ENCODE measurements at regions not wholly inside any gene's neighbourhood (a gene's known extent, or its start where the extent isn't known, plus 50 kb on each side); places are given as distances from the start of the nearest gene placed in this dataset.

- DNase-seq (ENCODE audit: low spot score) = no peak
Observed at GRCh38 chr4:36394352-36394903, 113.0 kb downstream of the DTHD1 start.

- DNase-seq (ENCODE audit: low spot score) = peak; percentile 30
Observed at GRCh38 chr4:36399762-36400353, 118.4 kb downstream of the DTHD1 start.

DNA sequence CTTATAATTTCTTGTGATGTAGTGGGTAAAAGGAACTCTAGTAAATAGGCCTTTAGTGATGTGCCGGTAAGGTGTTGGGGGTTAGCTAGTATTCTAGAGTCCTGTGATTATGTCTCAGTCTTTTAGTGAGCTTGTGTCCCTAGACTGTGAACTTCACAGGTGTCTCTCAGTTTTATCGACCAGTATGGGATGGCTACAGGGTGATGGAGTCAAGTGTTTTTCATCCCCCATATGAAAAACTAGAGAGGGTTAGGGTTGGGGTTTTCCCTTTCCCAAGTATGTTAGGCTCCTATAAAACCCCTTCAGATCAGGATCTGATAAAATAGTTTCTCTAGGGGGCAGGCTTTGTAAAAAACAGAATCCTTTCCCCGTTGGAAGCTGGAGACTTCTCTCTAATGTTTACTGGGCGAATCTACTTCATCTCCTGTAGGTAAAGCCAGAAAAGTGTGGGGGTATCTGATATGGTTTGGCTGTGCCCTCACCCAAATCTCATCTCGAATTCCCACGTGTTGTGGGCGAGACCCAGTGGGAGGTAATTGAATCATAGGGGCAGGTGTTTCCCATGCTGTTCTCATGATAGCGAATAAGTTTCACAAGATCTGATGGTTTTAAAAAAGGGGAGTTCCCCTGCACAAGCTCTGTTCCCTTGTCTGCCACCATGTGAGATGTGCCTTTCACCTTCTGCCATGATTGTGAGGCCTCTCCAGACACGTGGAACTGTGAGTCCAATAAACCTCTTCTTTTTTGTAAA lies 120.8 kb downstream of the DTHD1 start:
- DNase-seq (ENCODE audit: low spot score) = no peak

- no peak for DNase-seq (ENCODE audit: low spot score)
Observed at GRCh38 chr4:36411338-36411737, 129.9 kb downstream of the DTHD1 start.

DNA sequence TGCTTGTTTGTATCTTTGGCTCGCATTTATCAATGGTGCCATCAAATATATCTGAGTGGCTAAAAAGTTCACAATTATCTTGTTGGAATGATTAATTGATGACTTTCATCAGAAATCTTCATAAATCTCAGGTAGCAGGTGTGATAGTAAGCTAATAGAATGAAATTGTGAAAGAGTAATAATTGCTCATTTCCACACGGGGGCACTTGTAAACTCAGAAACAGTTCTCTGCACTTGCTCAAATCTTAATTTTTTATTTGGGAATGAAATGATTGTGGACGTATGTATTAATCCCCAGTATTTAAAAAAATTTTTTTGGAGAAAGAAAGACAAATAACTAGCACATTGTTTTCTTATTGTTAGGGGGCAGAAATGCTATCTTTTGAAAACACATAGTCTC lies 132.8 kb downstream of the DTHD1 start:
- DNase-seq (ENCODE audit: low spot score) = no peak

- DNase-seq (ENCODE audit: low spot score) = no peak
Observed at GRCh38 chr4:36417146-36417545, 135.7 kb downstream of the DTHD1 start.

DNA sequence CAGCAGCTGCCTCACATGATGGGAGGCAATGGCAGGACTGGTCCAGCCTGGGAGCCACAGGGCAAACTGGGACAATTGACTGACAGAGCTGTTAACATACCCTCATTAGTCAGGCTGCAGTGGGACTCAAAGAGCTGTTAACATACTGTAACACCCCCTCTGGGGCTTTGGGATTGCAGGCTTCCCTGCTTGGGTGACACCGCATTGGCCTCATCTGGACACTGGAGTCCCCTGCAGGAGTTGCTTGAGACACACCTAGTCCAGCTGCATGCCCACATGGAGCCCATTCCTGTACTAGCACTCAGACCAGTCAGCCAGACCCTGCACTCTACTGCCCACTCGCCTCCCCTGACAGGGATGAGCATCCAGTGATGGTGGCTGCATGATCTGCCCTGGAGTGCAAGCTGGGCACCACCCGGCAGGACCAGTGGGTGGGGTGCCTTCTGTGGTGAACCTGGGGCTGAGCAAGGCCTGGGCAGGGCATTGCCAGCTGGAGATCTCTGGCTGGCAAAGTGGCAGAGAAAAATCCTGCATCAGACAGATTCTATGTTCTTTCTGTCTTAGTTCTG lies 138.8 kb downstream of the DTHD1 start:
- DNase-seq (ENCODE audit: low spot score) = no peak

- no peak for DNase-seq (ENCODE audit: low spot score)
Observed at GRCh38 chr4:36422607-36423006, 141.2 kb downstream of the DTHD1 start.

DNA sequence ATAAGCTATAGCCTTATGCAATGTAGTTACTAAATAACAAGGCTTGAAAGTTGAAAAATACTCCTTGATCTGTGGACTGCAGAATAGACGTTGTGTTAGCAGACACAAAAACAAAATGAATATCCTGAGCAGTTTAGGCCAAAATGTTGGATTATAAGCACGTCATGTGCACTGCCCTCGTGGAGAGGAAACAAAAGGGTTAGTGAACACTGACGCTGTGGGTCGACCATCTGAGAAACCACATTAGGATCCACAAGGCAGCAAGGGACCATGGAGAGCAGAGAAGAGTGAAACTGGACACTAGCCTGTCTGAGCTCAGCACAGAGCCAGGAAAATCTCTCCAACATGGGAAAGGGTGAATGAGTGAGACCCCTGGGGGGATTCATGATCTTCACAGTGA lies 145.3 kb downstream of the DTHD1 start:
- DNase-seq (ENCODE audit: low spot score) = no peak

- DNase-seq (ENCODE audit: low spot score) = no peak
Observed at GRCh38 chr4:36427696-36428095, 146.3 kb downstream of the DTHD1 start.

DNA sequence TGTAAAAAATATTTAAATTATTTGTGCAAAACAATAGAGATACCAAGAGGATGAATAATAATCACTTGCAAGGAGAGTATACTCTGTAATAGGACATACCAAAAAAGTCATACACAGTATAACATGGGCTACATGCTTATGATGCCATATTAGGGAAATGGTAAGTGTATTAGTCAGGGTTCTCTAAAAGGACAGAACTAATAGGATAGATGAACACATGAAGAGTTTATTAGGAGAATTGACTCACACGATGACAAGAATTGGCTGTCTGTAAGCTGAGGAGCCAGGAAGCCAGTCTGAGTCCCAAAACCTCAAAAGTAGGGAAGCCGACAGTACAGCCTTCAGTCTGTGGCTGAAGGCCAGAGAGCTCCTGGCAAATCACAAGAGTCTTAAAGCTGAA lies 151.2 kb downstream of the DTHD1 start:
- DNase-seq (ENCODE audit: low spot score) = no peak

GRCh38 chr4:36439556-36439955 lies 158.1 kb downstream of the DTHD1 start:
- no peak for DNase-seq (ENCODE audit: low spot score)

DNA sequence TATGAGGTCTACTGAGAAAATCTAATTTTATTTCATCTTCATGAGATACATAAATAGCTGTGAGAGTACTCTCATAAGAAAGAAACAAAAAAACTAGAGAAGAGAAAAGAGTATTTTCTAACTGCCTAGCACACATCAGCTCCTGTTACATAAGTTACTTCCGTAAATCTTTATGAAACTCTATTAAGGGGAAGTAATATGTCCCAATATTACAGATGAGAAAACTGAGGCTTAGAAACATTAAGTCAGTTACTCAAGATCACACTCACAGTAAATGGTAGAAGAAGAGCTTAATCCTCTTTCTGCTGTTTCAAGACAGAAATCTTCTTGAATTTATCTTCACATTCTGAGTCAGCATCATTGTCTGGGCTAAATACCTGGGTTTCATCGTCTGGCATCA lies 164.1 kb downstream of the DTHD1 start:
- no peak for DNase-seq (ENCODE audit: low spot score)

- DNase-seq (ENCODE audit: low spot score) = no peak
Observed at GRCh38 chr4:36446275-36446674, 164.9 kb downstream of the DTHD1 start.

DNA sequence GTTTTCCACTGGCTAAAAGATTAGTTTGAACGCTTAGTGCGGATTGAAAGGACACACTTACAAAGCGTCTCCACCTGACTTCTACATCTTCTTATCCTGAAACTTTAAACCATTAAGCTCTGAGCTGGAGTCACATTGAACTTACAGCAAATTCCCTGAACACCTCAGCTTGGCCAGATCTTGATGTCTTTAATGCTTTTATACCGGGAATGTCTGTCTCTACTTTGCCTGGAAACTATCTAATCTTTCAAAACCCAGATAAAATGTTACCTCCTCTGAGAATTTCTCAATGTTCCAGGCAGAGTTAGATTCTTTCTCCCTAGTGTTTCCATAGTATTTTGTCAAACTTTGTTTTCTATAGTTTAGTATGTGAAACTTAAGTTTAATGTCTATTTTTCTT lies 179.9 kb downstream of the DTHD1 start:
- DNase-seq (ENCODE audit: low spot score) = no peak

- DNase-seq (ENCODE audit: low spot score) = no peak
Observed at GRCh38 chr4:36467670-36468069, 186.3 kb downstream of the DTHD1 start.

DNA sequence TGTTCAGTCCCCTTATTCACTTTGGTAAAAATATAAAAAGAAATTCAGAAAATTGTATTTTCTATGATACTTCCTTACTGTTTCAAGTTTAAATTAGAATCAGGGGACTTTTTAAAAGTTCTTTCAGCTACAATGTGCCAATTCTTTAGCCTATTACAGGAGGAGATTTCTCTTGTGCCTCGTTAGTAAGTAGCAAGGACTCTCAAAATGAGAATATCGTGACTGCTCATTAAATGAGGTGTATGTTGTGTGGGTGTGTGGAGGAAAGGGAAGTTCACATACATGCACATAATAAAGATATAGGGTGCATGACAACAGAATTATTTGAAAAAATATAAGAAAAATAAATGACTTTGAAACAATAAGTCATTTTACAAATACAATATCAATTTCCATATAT lies 190.5 kb downstream of the DTHD1 start:
- no peak for DNase-seq (ENCODE audit: low spot score)

GRCh38 chr4:36476135-36476534 lies 194.7 kb downstream of the DTHD1 start:
- no peak for DNase-seq (ENCODE audit: low spot score)

DNA sequence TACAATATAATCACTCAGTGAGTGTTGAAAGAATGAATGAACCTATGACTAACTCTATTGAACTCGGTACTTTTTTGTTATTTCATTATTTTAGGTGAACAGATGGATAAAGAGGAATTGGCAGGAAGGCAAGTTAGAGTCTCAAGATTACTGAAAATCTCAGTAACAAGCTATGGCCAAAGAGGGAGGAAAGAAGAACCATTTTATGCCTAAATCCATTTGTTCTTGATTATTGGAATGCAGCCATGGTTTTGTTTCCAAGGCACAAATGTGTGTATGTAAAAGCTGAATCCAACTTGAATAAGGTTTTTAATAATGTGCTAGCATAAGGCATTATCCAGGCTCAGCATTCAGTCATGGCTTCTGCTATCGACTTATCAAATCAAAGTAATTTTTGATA lies 196.4 kb downstream of the DTHD1 start:
- no peak for DNase-seq (ENCODE audit: low spot score)

DNA sequence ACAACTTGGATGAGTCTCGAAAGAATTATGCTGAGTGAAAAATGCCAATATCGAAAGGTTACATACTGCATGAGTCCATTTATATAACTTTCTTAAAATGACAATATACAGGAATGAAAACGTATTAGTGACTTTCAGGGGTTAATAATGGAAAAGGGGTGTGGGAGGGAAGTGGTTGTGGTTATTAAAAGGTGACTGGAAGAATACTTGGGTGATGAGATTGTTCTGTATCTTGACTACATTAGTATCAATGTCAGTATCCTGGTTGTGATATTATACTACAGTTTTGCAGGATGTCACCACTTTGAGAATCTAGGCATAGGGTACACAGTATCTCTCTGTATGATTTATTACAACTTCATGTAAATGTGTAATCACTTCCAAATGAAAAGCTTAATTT lies 204.5 kb downstream of the DTHD1 start:
- DNase-seq (ENCODE audit: low spot score) = no peak

DNA sequence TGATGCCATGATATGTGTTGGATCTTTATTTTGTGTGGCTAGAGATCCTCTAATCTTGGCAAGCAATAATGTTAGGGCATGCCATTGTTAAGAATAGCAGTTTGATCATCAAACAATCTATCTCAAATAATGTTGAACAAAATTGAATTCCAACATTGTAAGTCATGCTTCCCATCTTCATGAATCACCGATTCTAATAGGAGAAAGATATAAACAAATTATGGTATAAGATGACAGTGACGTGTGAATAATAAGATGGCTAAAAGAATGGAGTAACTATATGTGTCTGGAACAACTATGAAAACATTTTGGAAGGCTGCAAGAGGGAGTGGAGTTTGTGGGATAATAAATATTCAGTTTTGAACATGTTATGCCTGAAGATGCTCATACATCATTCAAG lies 208.4 kb downstream of the DTHD1 start:
- DNase-seq (ENCODE audit: low spot score) = no peak

- DNase-seq (ENCODE audit: low spot score) = no peak
Observed at GRCh38 chr4:36492041-36492440, 210.6 kb downstream of the DTHD1 start.

DNA sequence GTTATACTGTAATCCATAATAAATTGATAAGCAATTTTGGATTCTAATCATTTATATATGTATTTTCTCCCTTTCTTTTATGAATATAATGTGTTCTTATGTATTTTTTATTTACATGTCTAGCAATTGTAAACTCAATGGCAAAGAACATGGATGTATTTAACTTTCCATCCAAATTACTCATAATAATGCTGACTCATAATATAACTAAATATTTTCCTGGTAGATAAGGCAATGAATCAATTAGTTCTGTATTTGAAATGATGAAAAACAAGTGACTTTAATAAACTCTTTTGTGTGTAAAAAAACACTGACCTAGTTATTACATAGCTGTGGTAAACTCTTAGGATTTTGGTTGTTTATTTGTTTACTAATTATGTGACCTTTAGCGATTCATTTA lies 211.2 kb downstream of the DTHD1 start:
- DNase-seq (ENCODE audit: low spot score) = no peak
